Spleen (tissue), 11 donors: ENCODE measurements at regions not wholly inside any gene's neighbourhood (a gene's known extent, or its start where the extent isn't known, plus 50 kb on each side); places are given as distances from the start of the nearest gene placed in this dataset.

Experiments
- DNase-seq: peaks from one replicate; pipeline ENCODE4 v3.0.0-alpha.2; 2020
- H3K27ac ChIP-seq, 8 donors: fragments of 200-600 bp; sonication (generic) in 7 of 8; 1 replicate in 4 of 8; 2 replicates in 4 of 8; pipeline versions ENCODE4 v1.5.0 to v1.8.0; 2016 to 2021; ENCODE audit warnings: inconsistent platforms in 4 of 8, mild to moderate bottlenecking in 4 of 8, moderate library complexity in 1 of 8
- H3K27me3 ChIP-seq, 7 donors: fragments of 200-600 bp; sonication (generic) in 6 of 7; replicated peaks in 1 of 7; 1 replicate in 4 of 7; 2 replicates in 3 of 7; pipeline versions ENCODE4 v1.5.0 to v1.8.0; 2016 to 2021; ENCODE audit warnings: inconsistent platforms in 3 of 7, mild to moderate bottlenecking in 1 of 7
- H3K36me3 ChIP-seq, 6 donors: fragments of 200-600 bp; sonication (generic) in 5 of 6; 1 replicate in 4 of 6; 2 replicates in 2 of 6; pipeline versions ENCODE4 v1.5.0 to v1.8.0; 2016 to 2021; ENCODE audit warnings: inconsistent platforms in 2 of 6
- H3K4me1 ChIP-seq, 6 donors: fragments of 200-600 bp; sonication (generic) in 5 of 6; 1 replicate in 3 of 6; 2 replicates in 3 of 6; pipeline versions ENCODE4 v1.5.0 to v1.8.0; 2016 to 2021; ENCODE audit warnings: inconsistent platforms in 3 of 6
- H3K4me3 ChIP-seq, 8 donors: fragments of 200-600 bp; sonication (generic) in 7 of 8; 1 replicate in 4 of 8; 2 replicates in 4 of 8; pipeline versions ENCODE4 v1.5.0 to v1.8.0; 2016 to 2021; ENCODE audit warnings: inconsistent platforms in 4 of 8, mild to moderate bottlenecking in 4 of 8, moderate library complexity in 2 of 8
- H3K9me3 ChIP-seq, 8 donors: fragments of 200-600 bp; sonication (generic) in 7 of 8; 1 replicate in 4 of 8; 2 replicates in 4 of 8; pipeline versions ENCODE4 v1.5.0 to v1.8.0; 2016 to 2021; ENCODE audit warnings: inconsistent platforms in 4 of 8
- CTCF ChIP-seq, 11 experiments: fragments of 200-600 bp in 7 of 11; fragments of 450-650 bp in 4 of 11; sonication (generic) in 4 of 11; IDR thresholded peaks in 8 of 11; conservative IDR thresholded peaks in 3 of 11; 1 replicate in 7 of 11; 2 replicates in 4 of 11; pipeline versions ENCODE4 v1.4.0 to v1.8.0; 2016 to 2021; ENCODE audit warnings: antibody characterized with exemption in 11 of 11, inconsistent platforms in 4 of 11, mild to moderate bottlenecking in 1 of 11
- POLR2A ChIP-seq, 3 donors: fragments of 450-650 bp; IDR thresholded peaks; one replicate each; pipeline ENCODE4 v1.5.1; 2017; ENCODE audit warnings: antibody characterized with exemption in 3 of 3, mild to moderate bottlenecking in 1 of 3
- POLR2AphosphoS5 ChIP-seq, 3 donors: sonication (generic); formaldehyde crosslinking; IDR thresholded peaks; one replicate each; pipeline ENCODE4 v1.5.1; 2017; ENCODE audit warnings: antibody characterized with exemption in 3 of 3
- WGBS, 5 donors: extraction: QIAGEN DNeasy Blood & Tissue Kit in 3 of 5; methylation state at CpG; one replicate each; pipeline versions ENCODE4 v1.1.5 to v1.1.7; 2013 to 2018; 5-methylcytosine and 5-hydroxymethylcytosine counted together
- intact Hi-C: fragments of 100-400 bp; cut with DNase I; formaldehyde crosslinking; loops from one replicate; pipeline ENCODE4 v1.15.0; 2023; ENCODE audit warnings: low total_unique reads
- donor health status: healthy with polysubstance abuse.
- donor health status: DM: no; HTN: no; CAD: no; lungs with moderate emphysema.
- donor health status: DM: no; HTN: no; CAD: no.
- donor health status: Bipolar disorder and iron deficiency.
- donor health status: healthy.
- donor health status: DM: no; HTN: no; CAD: no.
- donor health status: DM: yes; HTN: yes; CAD: no.

GRCh38 chr10:10881117-10881813 lies 136.4 kb upstream of the CELF2 start:
- Histone ChIP-seq H3K36me3 (no peaks in the 10 kb centered on the region), H3K9me3 (peaks cover 3 to 21% (median 13%) of the 10 kb centered on the region in 8 donors), H3K27me3 (no peaks in the 10 kb centered on the region), H3K4me1 (no peaks in the 10 kb centered on the region), H3K27ac (no peak overlapping the region), H3K4me3 (no peak overlapping the region)
- no peak for DNase-seq
- intact Hi-C loops, result no loop called here
- TF ChIP-seq POLR2AphosphoS5 (IDR thresholded peaks at IDR 0.05) (no peak), CTCF (IDR thresholded peaks at IDR 0.05 in 8 of 11, conservative IDR thresholded peaks at IDR 0.05 in 3 of 11) (no peak), POLR2A (IDR thresholded peaks at IDR 0.05) (no peak)
- 73 to 87% (median 81%) methylated on average over 6 of the region's 6 CpGs for WGBS, 5 donors

GRCh38 chr10:10883737-10884136 lies 133.9 kb upstream of the CELF2 start:
- Histone ChIP-seq H3K36me3 (no peaks in the 10 kb centered on the region), H3K27ac (no peak overlapping the region), H3K27me3 (no peaks in the 10 kb centered on the region), H3K4me3 (no peak overlapping the region), H3K4me1 (no peaks in the 10 kb centered on the region), H3K9me3 (peaks cover 3 to 21% (median 13%) of the 10 kb centered on the region in 8 donors)
- TF ChIP-seq POLR2AphosphoS5 (IDR thresholded peaks at IDR 0.05), result no peak
- no peak for TF ChIP-seq POLR2A (IDR thresholded peaks at IDR 0.05)
- TF ChIP-seq CTCF (IDR thresholded peaks at IDR 0.05 in 8 of 11, conservative IDR thresholded peaks at IDR 0.05 in 3 of 11), result no peak
- intact Hi-C loops, result no loop called here
- WGBS, 5 donors, result 75 to 100% (median 77%) methylated on average over 1 of the region's 1 CpG
- no peak for DNase-seq

- H3K4me1 ChIP-seq, result no peaks in the 10 kb centered on the region
- no peak overlapping the region for H3K4me3 ChIP-seq
- no peak for DNase-seq
- no peaks in the 10 kb centered on the region for H3K36me3 ChIP-seq
- 75 to 87% (median 81%) methylated on average over 9 of the region's 9 CpGs for WGBS, 5 donors
- H3K27me3 ChIP-seq, result no peaks in the 10 kb centered on the region
- H3K9me3 ChIP-seq, result peaks cover 3 to 21% (median 13%) of the 10 kb centered on the region in 8 donors
- no peak for TF ChIP-seq CTCF (IDR thresholded peaks at IDR 0.05 in 8 of 11, conservative IDR thresholded peaks at IDR 0.05 in 3 of 11)
- TF ChIP-seq POLR2AphosphoS5 (IDR thresholded peaks at IDR 0.05), result no peak
- TF ChIP-seq POLR2A (IDR thresholded peaks at IDR 0.05), result no peak
- intact Hi-C loops, result no loop called here
- no peak overlapping the region for H3K27ac ChIP-seq
Measured at GRCh38 chr10:10886861-10887531, 130.7 kb upstream of the CELF2 start.
